ENCODE measurements at regions not wholly inside any gene's neighbourhood (a gene's known extent, or its start where the extent isn't known, plus 50 kb on each side); places are given as distances from the start of the nearest gene placed in this dataset.
"Not testable (repeated sequence)": the region's sequence is repeated elsewhere in the genome, so short reads cannot be mapped to it uniquely, and the experiment has no call there.

DNA sequence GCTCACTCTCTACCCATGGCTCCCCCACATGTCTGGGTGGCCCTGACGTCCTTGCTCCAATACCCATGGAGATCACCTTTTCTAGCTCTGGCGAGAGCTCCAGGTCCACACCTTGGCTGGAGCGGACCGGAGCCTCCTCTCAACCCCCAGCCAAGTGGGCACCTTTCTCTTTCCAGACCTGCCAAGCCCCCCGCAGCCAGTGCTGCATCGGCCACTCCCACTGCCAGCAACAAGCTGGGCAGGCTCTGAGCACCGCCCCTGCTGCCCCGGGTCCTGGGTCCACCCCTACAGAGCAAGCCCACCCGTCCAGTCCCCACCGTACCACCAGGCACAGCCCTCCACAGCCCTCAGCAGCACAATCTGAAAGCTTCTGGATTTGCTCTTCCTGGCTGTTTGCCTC is 98.2 kb upstream of the C14orf180 start:
- DNase-seq (ENCODE audit: low spot score): no peak

DNA sequence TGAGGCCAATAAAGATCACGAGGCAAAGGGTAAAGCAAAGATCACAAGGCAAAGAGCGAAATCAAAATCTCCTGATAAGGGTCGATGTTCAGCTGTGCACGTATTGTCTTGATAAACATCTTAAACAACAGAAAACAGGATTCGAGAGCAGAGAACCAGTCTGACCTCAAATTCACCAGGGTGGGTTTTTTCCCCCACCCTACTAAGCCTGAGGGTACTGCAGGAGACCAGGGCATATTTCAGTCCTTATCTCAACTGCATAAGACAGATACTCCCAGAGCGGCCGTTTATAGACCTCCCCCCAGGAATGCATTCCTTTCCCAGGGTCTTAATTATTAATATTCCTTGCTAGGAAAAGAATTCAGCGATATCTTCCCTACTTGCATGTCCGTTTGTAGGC is 97.5 kb upstream of the C14orf180 start:
- not testable (repeated sequence) for DNase-seq (ENCODE audit: low spot score)

DNA sequence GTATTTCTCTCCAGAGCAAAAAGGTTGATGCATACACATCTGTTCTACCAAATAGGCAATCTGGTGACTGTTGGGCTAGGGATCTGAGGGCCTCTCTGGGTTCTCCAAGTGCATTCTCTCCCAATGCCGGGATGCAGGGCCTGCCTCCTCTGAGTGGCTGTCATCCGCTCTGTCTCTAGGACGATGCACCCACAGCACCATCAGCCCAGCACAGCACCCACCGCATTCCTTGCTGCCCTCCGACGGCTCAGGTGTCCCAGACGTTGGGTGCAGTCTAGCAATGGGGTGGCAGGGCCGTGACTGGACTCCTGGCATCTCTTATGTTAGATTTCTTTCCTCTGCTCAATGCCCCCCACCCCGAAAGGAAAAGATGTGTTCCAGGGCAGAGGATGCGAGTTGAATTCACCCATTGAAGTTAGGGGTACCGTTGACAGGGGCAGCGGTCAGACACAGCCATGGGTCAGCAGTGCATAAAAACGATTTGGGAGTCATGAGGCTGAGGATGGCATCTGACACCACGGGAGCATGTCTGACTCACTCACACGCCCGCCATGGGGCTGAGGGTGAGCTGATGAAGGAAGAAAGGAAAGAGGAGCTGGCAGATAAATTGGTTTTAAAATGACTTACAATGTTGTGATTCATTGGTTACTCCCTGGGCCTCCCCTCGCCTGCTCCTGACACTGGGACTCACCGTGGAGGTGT is 93.2 kb upstream of the C14orf180 start:
- DNase-seq (ENCODE audit: low spot score): no peak

DNA sequence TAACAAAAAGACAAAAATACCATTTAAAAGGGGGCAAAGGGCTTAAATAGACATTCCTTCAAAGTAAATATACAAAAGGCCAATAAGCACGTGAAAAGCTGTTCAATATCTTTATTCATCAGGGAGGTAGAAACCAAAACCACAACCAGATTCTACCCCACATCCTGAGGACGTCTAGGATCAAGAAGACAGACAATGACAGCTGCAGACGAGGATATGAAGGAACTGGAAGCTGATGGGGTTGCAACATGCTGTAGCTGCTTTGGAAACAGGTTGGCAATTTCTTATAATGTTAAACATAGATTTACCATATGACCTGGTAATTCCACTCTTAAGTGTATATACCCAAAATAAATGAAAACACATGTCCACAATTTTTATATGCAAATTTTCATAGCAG is 85.1 kb upstream of the C14orf180 start:
- no peak for DNase-seq (ENCODE audit: low spot score)

DNA sequence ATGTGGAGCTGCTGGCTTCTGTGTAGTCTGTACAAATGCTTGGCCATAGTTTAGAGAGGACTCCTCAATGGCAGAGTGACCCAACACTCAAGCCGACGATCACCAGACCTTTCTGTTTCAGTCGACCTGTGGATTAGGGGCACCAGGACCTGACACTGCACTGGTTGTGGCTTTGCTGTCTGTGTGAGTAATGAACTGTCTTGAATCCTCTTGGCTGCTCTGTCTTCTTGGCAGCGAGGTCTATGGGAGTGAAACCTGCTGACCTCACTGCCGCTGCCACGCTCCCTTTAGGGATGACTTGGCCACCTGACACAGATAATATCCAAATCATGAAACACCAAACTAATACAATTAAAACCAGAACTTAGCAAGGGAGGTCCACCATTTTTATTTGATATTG is 83.5 kb upstream of the C14orf180 start:
- no peak for DNase-seq (ENCODE audit: low spot score)

DNA sequence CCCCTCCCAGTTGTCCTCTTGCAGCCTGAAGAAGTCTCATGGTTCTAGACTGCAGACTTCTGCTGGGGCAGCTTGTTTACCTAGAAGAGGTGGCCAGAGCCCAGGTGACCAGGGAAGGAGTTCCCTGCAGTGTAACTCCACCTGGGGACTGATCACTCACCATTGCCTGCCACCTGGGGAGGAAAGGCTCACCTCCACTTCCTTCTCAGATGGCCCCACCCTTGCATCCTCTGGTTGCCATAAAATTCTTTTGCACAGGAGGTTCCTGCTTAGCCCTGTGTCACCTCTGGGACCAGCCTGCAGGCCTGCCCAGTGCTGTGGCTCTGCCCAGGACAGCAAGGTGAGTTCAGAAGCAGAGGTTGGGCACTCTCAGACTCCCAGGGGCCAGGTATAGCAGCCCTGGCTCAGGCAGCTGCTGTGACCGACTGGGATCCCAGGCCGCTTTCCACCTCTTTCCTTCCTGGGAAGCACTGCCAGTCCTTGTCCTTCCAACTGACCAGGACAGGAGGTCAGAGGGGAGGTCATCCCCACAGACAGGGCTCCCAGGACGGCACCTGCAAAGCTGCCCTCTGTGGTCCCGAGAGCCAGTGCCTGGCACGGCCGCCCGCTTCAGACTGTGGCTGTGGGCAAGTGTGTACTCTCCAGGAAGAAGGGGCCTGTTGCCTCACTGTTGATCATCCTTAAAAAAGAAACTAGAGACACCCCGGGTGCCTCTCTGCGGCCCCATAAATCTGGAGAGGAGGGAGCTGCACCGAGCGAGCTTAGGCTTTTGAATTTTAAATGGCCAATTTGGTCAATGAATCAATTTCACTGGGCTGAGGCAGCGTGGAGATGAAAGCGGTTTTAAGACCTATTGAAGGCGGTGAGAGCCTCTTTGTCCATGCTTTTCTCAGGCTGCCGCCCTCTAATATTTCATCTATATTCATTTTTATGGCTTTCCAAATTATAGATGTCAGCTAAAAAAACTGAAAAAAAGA is 79.5 kb upstream of the C14orf180 start:
- no peak for DNase-seq (ENCODE audit: low spot score)

DNA sequence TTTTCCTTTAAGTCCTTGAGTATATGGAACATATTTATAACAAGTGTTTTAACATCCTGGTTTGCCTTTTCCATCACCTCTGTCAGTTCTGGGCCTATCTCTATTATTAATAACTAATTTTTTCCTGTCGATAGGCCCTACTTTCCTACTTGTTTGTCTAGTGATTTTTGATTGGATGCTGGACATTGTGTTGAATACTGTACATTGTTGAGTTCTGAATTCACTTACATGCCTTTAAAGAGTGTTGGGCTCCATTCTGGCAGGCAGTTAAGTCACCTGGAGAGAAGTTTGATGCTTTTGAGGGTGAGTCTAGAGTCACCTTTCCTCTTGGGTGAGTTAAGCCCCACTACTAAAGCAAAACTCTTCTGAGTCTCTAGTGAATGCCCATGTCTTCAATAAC is 77.5 kb upstream of the C14orf180 start:
- no peak for DNase-seq (ENCODE audit: low spot score)

DNA sequence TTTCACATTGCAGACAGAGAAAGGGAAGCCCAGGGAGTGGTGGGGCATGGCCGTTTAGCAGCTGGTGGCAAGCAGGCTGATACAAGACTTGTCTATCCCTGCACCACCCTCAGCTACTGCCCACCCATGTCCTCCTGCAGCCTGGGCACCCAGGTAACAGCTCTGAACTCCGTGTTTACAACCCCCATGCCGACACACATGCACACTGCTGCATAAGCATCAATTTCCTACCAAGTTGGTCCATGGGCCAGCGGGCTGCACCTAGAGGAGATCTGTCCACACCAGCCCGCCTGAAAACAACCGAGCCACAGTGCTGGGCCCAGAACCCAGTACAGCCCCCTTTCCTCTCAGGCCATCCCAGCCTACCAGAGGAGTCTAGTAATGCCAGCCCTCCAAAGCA is 75.9 kb upstream of the C14orf180 start:
- DNase-seq (ENCODE audit: low spot score): no peak

DNA sequence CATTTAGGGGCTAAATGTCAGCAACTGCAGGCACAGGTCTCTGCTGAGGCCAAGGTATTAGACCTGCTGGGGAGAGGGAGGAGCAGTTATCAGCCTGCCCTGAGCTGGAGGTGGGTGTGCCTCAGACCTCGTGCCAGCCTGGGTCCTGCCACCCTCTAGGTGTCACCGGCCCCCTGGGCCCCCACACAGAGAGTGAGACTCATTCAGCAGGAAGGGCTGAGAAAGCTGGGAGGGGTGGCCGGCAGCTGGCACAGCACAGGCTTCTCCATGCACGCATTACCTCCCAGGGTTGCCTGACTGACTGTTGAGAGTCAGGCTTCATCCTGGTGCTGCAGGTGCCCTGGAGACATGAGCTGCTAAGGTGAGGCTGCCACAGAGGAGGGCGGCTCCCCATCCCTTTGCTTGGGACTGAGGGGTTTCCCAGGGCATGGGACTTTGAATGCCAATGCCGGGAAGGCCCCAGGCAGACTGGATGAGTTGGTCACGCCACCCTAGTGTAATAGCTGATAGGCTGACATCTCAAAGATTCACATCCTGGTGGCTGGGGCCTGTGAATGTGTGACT is 75.3 kb upstream of the C14orf180 start:
- no peak for DNase-seq (ENCODE audit: low spot score)

DNA sequence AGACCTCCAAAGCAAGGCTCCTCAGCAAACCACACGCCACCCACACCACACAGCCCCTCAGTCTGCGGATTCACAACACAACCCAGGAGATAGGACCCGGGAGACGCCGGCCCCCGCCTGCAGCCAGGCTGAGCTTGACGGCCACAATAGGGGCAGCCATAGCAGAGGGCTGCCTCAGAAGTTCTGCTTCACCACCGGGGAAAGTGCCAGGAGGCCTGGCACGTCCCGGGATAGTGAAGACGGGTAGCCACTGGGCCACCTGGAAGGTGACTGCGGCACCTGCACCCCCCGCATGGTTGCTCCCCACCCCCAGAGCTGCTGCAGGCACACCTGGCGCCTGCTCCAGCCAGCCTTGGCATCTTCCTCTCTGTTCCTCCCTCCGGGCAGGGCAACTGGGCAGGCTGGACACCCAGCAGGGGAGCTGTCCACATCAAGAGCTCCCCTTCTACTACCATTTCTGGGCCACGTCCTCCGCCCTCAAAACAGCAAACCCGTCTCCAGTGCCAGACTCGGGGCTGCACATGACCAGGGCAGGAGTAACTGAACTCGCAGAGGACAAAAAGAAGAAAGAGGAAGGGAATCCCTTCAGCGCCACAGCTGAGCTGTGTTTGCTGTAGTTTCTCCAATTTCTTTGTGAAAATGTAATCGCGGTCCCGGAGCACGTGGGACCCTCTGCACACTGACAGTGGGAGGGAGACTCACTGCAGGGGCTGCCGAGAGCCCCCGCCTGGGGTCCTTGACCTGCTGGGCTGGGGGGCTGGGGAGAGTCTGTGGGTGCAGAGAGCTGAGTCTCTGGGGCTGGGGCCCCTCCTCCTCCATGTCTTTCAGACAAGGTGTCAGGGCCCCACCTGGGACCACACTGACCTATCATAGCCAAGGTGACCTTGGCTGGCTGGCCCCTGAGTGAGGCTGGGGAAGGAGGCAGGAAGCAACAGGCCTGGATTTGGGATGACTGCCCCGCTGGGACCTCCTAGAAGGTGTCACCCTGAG is 74.2 kb upstream of the C14orf180 start:
- DNase-seq (ENCODE audit: low spot score): no peak

DNA sequence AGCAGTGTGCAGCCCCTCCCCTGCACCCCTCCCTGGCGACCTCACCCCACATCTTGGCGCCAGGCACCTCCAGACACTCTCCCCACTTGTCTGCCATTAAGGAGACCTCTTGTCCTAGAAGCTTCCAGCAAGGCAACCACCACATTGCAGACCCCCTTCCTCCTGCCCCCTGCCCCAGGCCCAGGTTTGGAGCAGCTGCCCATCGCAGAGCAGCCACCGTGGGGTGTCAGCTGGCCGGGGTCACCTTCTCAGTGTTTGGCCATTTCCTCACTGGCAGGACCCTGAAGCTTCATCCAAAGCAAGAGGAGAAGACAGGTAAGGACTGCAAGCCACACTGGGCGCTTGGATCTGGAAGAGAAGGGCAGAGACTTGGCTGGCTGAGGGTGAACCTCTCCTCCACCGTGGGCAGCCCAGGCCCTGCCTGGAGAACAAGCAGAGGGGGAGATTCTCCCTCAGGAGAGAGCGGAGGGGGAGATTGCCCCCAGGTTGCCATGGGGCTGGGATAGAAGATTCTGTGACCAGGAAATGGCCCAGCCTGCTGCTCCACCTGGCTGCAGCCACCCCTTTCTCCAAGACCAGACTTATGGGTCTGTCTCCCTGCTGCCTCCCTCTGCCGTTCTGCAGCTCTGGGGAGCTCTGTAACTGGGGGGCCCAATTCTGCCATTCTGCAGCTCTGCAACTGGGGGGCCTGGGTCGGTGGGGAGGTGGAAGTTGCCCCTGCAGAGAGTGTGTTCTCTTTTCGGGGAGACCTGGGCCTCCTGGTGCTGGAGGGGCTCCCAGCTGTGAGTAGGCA is 72.9 kb upstream of the C14orf180 start:
- no peak for DNase-seq (ENCODE audit: low spot score)

DNA sequence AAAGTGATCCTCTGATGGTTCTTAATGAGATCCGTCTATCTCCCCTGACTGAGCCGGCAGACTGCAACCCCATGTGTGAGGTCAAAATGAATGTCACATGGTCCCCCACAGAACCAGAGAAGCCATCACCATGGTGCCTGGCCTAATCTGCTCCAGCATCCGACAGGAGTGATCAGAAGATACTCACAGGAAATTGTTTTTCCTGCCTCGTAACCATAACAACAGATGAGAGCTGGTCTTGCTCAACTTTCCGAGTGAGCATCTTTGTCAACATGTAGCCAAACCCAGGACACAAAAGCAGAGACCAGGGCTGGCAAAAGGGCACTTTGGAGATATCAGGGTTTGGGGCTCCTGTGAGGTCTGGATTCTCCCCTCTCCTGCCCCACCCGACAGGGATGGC is 72.1 kb upstream of the C14orf180 start:
- no peak for DNase-seq (ENCODE audit: low spot score)

DNA sequence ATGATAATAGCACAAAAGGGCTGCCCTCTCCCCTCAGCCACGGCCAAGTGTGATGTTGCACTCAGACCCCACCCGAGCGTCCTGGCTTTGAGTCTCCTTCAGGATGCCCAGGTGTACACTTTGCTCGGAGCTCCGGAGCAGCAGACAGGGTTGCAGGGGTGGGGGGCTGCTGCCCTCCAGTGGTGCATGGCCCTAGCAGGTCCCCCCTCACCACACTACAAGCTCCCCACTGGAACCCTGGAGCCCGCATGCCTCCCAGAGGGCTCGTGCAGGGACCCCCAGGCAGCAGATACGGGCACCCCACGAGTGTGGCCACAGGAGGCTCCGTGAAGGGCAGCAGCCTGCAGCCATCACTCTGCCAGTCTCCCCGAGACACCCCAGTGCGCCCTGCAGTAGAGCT is 69.9 kb upstream of the C14orf180 start:
- DNase-seq (ENCODE audit: low spot score): no peak

DNA sequence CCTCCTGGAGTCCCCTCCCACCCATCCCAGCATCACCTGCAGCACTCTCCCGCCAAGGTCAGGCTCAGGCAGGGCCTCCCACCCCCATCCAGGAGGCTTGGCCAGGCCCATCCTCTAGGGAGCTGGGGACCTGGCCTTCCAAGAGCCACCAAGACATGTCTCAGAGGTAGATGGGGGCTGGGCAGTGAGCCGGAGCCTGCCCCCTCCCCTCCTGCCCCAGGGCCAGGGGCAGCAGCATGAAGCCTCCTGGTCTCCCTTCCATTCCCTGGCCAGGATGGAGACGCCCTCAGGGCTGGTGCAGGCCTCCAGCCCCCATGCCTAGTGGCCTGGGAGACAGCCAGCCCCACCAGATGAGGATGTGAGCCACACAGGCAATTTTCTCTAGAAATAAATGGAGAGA is 69.3 kb upstream of the C14orf180 start:
- DNase-seq (ENCODE audit: low spot score): no peak

DNA sequence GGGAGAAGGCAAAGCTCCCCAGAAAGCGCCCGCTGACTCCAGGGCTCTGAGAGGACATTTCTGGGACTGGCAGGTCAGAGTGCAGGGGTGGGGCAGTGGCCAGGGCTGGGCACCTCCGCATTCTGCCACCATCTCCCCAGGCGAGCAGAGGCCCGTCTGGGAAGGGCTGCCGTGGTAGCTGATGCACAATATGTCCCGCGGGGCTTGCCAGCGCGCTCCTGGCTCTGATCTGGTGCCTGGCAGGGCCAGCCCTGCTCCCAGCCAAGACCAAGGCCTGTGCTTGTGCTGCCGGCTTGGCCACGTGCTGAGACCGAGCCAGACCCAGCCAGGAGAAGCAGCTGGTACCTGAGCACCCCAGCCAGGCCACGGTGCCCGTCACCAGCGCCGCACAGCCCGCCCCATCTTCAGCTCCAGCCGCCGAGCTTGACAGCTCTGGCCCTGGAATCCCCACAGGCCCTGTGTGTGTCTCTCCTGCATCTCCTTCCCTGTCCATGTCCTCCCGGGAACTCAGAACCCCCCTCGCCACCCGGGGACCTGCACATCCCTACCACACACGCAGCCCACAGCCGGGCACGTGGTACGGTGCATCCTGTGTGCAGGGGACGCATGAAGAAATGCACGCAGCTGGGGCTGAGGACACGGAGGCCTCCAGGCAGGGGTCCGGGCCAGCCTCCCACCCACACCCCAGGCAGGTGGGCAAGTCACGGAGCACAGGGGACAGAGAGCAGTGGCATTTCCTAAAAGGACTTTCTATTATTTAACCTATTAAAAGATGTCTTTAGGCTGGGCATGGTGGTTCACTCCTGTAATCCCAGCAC is 68.6 kb upstream of the C14orf180 start:
- peak; percentile 47 for DNase-seq (ENCODE audit: low spot score)

DNA sequence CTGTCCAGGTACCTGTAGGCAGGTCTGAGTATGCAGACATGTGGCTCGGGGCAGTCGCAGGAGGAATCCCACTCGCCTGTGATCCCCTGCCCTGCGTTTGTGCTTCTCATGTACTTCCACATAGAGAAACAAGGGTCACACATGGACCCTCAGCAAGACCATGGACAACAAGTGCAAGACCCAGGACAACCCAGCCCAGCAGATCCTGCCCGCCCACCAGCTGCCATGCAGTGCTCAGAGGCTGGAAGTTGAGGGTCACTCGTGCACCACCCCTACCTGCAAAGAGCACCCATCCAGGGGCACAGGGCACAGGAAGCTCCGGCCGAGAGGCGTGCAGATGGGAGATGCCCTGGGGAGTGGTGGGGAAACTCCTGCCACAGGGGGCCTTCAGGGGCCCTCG is 67.5 kb upstream of the C14orf180 start:
- DNase-seq (ENCODE audit: low spot score): no peak

DNA sequence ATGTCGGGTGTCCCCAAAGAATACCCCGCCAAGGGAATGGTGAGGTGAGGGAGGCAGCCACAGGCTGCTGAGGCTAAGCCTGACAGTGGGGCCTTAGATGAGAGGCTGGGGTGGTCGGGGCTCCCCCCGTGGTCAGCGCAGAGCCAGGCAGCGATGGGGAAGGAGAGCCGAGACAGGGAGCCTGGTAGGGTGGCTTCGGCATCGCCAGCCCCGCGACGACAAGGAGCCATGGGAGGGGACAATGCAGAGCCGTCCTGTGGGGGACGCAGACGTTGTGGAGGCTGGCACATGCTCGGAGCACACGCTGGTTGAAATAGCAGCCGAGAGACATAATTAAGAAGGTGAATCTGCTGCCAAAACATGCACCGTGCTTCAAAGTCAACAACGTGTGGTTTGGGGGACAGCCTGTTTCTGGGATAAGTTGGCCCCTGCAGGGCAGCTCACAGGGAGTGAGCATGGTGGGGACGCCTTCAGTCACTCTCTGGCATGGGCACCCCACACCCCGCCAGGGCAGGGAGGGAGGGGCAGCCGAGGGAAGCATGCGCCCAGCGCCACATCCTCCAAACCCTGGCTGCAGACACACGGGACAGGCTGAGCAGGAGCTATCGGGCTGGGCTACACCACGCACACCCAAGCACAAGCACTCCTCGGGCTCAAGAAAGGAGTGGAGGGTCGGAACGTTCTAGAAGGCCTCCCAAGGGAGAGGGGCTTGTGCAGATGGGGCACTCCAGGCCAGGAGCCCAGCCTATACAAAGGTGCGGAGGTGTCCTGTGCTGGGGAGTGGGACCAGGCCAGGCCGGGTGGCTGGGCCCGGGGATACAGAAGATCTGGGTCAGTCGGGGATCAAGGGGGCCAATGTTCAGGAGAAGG is 66.6 kb upstream of the C14orf180 start:
- DNase-seq (ENCODE audit: low spot score): no peak

DNA sequence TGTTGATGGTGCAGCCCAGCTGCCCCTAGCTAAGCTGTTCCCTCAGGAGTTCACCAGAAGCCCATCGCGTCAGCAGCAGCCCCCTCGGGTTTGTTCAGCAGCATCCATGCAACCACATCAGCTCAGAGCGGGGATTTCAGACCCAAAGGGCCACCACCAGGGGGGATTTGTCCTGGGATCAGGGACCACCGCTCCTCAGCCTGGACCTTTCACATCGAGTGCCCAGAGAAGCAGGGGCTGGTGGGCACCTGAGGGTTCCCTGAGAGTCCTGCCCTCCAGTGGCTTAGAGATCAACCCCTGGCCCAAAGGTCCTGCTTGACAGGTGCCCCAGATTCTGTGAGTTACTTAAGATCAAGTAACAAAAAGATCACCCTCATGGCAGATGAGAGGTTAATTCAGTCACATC is 65.9 kb upstream of the C14orf180 start:
- no peak for DNase-seq (ENCODE audit: low spot score)

Measured in globus pallidus (tissue), 1 donor.